NCI-H345 treated with DMSO at 0.1 percent for 48 hours (cell line): ENCODE measurements at regions not wholly inside any gene's neighbourhood (a gene's known extent, or its start where the extent isn't known, plus 50 kb on each side); places are given as distances from the start of the nearest gene placed in this dataset.
A peak's percentile ranks its signal among the peaks of the same experiment; 100 is the strongest.
"Not testable (repeated sequence)": the region's sequence is repeated elsewhere in the genome, so short reads cannot be mapped to it uniquely, and the experiment has no call there.

Source experiments
- DNase-seq: peaks from one replicate; lab custom pipeline; 2025; ENCODE audit not compliant: unreplicated experiment; lab: John Stamatoyannopoulos, UW

DNA sequence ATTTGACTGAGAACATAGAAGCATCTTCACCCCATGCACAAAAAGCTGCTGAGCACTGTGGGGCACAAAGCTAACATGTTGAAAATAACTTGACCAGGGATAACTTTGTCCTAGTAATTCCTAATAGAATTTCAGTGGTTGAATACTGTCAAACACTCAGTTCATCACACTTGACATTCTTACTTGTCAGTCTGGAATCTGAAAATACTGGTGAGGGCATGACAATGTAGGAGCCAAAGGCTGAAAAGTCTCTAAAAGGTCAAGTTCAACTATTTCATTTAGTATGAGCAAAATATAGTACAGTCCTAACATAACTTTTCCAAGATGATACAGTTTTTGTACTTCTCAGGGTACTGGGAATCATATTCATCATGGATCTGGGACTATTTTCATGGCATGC is 504.4 kb upstream of the LMO3 start:
- no peak for DNase-seq

DNA sequence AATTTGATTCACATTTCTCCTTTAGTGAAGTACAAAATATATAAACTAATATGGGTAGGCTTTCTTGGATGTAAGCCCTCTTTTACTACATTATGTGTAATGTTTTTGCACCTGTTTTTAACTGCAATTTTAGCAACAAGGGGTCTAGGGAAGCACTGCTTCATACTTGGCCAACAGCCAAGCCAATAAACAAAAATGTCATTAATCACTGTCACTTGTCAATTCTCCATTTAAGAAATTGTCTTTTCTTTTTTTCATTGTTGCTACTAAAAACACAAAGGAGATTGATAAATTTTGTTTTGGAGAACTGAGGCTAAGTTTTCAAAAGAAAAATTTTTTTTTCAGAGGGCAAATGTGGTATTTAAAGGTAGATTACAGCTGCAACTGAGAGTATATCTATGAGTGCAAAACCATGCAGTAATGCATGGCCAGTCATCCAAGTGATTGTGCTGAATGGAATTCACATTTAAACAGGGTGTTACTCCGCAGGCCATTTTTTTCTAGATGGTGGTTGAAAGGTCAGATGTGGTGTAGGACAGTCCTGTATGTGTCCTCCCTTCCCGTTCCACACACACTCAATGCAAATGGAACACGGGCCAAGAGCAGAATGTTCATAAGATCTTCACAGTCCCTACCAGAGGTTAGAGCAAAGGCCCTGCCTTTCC is 503.0 kb upstream of the LMO3 start:
- peak; percentile 93 for DNase-seq

DNA sequence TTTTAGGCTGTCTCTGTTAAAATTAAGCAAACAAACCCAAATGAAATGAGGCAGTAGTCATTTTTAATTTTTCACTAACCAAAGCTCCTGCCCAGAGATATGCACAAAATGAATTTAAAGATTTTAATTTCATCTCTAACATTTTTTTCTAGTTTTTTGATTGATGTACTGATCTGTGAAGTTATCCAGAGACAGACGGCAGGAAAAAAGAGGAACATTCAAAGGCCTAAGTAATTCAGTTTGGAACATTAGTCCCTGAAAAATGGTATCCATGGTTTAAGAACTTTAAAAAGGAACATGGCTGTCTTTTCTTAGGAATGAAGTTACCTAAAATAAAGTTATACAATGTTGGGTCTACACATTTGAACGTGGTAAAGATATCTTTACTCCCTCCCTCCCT is 498.8 kb upstream of the LMO3 start:
- DNase-seq = no peak

DNA sequence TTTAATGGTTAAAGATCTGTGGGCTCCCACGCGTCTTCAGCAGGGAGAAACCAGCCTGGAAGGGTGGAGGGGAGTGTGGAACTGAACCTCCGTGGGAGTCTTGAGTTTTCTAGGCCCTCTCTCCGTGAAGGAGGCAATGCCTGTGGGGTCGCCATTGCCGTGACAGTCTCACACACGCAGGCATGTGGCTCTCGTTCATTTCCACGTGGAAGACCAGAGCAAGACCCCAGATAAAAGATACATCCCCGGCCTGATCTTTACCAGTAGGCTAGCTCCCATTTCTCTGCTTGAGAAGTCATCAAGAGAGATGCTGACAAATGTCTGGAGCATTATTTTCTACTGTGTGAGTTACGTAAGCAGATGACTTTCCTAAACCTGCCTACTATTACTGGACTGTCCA is 491.7 kb upstream of the LMO3 start:
- no peak for DNase-seq

DNA sequence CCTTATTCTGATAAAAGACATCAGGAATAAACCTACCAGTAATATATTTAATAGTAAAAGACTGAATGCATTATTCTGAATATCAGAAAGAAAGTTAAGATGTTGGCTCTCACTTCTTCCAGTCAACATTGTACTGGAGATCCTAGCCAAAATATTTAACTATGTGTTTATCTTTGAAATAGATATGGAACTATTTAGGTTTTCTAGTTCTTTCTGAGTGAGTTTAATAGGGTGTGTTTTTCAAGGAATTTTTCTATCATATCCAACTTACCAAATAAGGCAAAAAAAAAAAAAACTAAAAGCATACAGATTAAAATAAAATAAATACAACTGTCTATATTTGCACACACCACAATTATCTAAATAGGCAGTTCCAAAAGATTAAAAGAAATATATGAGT is 478.9 kb upstream of the LMO3 start:
- DNase-seq = no peak

DNA sequence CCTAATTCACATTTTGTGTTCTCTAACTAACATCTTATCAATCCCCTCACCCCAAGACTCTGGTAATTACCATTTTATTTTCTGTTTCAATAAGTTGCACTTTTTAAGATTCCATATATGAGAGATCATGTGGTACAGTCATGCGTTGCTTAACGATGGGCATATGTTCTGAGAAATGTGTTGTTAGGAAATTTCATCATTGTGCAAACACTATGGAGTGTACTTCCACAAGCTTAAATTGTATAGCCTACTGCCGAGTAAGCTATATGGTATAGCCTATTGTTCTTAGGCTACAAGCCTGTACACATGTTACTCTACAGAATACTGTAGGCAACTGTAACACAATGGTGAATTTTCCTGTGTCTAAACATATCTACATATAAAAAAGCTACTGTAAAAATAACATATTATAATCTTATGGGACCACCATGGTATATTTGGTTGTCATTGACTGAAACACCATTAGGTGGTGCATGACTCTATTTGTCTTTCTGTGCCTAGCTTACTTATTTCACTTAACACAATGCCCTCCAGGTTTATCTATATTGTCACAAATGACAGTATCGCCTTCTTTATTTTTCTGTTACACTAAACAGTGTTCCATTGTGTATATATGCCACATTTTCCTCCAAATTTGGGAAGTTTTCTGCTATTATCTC is 473.4 kb upstream of the LMO3 start:
- DNase-seq = no peak

DNA sequence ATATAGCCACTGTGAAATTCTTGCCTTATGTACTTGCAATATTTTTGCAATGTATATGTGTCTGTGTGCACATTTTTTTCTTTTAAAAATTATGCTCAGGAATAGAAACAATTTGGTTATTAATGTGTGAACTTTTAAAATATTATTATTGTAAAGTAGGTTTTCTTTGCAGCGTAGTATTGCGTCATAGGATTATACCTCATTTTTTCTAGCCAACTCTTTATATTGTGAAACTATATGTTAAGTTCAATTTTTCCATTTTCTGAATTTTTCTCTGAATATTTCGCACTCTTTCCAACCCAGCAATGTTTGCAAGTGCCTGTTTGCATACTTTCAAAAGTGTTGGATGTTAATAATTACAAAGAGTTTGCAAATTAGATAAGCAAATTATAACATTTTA is 471.6 kb upstream of the LMO3 start:
- DNase-seq = no peak

DNA sequence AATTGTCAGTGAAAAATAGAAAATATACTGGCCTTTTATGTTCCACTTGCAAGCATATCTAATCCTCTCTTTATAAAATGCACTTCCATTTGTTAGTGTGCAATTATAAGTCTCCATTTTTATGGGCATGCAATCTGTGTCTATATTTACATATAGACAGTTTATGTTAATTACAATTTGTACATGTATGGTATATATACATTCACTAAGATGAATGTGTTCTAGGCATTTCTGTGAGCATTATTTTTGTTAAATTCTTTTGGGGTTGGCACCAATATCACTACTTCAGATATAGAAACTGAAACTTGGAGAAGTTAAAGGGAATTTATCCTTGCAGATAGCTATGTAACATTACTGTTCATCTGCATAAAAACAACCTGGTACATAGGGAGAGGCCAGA is 470.8 kb upstream of the LMO3 start:
- DNase-seq = no peak

DNA sequence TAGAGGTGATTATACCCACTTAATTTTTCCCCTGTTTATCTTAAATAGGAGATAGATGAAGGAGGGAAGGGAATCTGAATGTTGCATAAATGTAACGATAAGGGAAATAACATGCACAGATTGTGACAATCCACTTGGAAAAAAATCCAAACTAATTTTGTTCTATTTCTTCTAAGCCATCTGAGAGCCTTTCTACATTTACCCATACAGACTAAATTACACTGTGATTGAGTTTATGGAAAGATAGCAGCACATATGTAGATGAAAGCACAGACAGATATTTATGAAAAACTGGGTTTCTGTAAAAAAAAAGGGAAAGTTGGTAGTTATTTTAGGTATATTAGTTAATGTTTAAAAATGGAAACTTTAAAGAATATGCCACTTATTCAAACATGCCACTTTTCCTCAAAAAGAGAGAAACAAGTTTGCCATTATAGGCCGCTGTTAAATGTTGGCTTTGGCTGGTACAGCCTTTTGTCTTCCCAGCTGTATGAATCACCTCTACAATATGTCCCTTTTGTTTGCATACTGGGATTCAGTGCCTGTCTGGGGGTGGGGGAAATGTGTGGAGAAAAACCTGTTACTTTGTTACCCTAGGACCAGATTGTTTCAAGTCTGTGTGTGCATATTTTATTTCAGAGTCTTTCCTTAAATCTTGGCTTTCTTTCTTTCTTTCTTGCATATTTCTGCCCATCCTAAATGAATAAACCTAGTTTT is 470.2 kb upstream of the LMO3 start:
- DNase-seq = peak; percentile 46

DNA sequence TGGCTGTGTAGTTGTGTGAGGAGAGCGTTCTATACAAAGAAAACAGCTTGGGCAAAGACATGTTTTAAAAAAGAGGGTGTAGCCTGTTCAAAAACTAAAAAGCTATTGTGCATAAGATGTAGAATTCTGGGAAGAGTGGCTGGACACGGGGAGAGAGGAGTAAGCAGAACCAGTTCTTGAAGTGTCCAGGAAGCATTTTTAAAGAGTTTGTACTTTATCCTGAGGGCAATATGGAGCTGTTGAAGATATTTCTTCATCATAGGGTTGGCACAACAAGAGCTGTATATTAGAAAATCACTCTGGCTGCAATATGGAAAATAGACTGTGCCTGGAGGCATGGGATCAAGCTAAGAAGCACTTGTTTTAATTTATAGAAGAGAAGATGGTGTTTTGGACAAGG is 458.9 kb upstream of the LMO3 start:
- DNase-seq = no peak

DNA sequence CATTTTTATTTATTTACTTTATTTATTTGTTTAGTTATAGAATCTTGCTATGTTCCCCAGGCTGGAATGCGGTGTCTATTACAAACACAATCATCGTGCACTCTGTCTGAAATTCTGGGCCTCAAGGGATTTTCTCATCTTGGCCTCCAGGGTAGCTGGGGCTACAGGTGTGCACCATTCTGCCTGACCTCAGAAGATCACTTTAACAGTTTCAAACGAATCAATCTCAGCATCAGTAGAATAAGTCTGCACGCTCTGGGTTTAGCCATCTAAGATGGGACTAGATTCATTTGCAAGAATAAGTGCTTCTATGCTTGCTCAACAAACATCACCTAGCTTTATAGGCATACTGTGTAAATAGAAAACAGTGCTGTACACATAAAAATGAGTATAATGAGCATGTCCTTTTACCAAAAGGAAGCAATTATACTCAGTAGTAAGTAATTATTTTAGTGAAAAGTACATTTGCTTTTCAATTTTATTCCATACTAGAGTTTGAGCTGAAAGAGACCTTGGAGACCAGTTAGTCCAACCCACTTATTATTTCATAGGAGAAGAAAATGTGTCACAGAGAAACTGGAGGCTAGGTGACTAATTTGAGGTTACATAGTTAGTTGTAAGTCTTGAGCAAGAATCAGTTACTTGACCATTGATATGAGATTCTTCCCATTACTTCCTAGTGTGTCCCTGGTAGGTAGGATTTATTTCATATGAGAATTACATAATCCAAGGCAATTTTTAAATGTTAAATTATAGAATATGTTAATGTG is 456.5 kb upstream of the LMO3 start:
- peak; percentile 61 for DNase-seq

DNA sequence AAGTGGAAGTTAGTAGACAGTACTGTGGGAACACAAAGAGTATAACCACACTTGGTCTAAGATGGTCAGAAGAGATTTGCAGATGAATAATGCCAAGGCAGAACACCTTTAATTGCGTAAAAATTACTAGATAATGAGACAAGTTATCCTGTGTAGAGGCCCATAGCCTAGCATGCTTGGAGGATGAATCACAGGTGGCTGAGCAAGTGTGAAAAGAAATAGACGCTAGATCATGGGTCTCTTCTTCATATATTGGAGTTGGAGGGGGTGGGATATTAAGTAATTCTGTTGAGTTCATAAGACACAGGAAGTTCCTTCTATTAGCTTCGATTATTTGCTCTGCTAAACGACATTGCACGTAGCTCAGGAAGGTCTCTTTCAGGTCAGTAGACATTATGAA is 454.3 kb upstream of the LMO3 start:
- DNase-seq = no peak

DNA sequence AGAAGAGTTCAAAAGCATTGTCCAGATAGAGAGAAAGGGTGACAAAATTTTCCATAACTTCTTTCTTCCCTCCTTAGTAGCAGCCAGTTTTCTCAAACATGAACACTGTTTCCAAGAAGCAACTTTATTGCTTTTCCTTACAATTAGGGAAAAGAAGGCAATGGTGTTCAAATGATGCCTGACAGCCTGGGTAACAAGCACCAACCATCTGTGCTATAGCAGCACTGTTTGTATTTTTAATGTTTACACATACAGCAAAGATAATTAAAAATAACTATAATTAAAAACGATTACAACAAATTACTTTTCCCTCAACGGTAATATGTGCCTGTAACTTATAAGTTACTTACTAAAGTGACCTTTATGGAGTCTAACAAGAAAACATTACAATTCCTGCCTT is 450.6 kb upstream of the LMO3 start:
- no peak for DNase-seq

DNA sequence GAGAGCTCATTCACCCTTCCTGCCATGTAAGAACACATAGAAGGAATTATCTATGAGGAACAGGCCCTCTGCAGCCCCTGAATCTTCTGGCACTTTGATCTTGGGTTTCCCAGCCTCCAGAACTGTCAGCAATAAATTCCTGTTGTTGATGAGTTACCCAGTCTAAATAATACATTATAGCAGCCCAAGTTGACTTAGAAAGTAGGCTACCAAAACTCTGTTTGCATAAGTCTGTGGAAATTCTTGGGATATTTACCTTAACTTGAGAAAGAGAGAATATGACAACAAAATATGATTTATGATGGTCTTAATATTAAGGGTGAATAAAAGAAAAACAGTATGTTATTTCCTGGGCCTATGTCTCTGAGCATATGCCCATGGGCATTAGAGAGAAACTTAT is 433.0 kb upstream of the LMO3 start:
- DNase-seq = no peak

DNA sequence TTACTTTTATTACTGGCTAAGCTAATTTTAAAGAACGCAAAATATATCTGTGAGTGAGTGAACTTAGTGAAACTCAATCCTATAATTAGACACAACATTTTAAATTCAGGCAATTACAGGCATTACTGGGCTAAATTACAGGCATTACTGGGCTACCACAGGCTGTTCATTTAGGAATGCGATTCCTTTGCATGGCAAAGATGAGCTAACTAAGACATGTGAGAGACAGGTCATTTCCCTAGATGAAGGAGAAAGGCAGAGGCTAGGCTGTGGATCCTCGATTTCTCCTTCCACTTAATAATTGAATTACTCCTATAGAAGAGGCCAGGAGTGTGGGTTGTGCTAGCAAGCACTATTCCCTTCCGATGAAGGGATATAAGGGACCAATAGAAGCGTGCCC is 429.4 kb upstream of the LMO3 start:
- no peak for DNase-seq

DNA sequence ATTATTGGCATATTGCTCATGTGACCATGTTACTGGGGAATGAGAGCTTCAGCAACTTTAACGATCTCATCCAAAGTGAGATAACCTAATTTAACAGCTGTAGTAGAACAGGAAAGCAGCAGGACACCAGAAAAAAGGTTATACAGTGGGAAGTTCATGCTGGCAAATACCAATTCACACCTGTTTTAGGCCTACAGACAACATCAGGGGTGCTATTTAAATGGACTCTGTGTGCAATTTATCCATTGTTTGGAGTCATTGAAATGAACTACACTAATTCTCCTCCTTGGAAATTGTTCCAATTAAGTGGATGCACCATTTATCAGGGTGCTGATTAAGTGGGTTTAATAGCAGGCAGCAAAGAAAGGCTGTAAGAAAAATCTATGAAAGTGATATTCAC is 424.4 kb upstream of the LMO3 start:
- DNase-seq = no peak

DNA sequence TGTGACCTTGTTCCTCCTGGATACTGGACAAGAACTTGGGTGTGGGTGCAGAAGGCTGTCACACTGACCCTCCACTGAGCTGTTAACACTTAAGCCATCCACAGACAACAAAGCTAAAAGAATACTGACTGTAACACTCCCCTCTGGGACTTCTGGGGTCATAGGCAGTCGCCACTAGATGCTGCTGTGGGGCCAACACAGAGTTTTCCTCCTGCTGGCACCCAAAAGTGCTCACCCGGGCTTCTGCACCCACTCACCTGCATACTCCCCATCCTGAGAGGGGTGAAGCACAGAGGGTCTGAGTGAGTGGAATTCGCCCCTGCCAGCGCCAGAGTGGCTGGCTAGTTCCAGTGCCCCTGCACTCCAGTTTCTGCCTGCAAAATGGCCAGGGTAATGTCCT is 422.4 kb upstream of the LMO3 start:
- DNase-seq = no peak

DNA sequence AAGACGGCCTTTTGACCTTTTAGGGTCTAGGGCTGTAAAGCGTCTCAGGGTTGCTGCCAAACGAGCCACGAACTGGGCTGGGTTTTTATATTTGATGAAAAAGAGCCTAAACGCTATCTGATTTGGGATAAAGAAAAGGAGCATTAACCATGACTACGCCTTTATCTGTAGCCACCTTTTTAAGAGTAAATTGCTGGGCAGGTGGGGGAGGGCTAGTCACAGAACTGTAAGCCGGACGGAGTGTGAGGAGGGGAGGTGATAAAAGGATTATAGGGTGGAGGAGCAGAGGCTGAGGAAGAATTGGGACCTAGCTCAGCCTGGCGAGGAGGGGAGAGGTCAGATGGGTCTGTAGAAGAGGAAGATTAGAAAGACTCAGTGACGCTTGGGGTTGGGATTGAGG is 419.5 kb upstream of the LMO3 start:
- not testable (repeated sequence) for DNase-seq

DNA sequence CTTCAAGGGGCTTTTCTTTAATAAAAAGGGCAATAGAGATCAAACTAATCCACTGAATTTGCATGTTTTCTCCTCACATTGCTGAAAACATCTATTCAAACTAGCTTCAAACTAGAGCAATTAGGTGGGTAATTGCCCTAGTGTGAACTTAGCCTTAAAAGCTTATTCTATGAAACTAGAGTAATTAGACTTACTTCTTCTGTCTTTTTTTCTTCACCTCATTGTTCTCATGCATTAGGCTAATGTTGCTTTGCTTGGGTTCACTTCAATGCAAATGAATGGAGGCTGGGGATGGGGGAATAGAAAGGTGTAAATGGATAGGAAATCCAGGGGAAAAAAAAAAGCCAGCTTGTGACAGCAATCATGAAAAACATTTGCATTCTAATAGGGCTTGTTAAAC is 414.8 kb upstream of the LMO3 start:
- no peak for DNase-seq

DNA sequence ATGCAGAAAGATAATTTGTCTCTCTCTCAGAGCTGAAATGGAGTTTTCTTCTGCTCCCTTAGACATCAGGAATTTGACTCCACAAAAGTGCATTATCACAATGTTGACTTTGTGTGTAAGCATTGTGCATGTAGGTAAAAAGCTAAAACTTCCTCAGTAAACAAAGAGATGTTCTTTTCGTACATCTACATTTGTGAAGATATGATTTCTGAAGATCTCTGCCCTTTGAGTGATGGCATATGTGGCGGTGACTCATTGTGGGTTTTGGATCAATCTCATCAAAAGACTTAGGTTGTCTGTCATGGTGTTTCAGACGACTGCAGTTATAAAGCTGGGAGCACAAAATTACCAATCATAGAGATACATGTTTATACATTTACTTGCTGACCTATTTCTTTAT is 411.4 kb upstream of the LMO3 start:
- no peak for DNase-seq

DNA sequence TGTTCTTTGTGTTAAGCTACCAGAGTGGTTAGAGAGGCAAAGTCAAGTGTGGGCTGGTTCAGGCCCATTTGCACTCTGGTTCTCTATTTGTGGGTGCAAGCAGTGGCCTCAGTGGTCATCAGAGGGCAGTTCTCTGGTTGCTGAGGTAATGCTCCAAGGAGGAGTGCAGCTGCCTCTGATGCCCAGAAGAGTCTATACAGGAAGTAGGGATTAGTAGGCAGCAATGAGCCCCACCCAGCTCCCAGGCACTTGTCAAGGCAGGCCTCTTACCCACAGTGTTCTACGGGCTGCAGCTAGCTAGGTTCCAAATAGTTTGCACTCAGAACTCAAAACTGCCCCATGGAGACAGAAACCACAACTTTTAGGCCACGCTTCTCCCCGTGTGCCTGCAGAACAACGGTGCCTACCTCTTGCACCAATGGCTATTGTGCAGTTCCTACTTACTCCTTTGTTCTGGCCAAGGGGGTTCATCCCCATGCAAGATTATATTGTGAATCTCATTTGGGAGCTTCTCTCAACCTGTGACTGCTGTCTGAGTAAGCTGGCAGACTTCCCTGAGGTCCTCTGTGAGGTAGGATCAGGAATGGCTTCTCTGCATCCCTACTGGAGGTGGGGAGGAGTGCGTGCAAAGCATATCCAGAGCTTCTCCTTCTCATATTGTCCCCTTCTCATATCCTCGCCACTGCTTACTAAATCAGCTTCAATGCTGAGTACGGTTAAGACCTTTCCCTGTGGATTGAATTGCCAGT is 410.3 kb upstream of the LMO3 start:
- no peak for DNase-seq
